B cell (primary cell): ENCODE measurements at regions not wholly inside any gene's neighbourhood (a gene's known extent, or its start where the extent isn't known, plus 50 kb on each side); places are given as distances from the start of the nearest gene placed in this dataset.

Experiments used
- ATAC-seq: fragments of 200-7000 bp; cut with Tn5 transposase; one replicate; pipeline ENCODE4 v1.10.0; 2021; ENCODE audit warnings: low read depth, mild to moderate bottlenecking, moderate number of reproducible peaks, moderate library complexity
- CTCF ChIA-PET: fragments of 350-600 bp; sonication (Branson Sonifier 250); formaldehyde crosslinking; loops from one replicate; lab custom pipeline; 2021; ENCODE audit warnings: antibody characterized with exemption, inconsistent platforms; lab: Charles Lee
- POLR2A ChIA-PET: fragments of 350-600 bp; sonication (Branson Sonifier 250); formaldehyde crosslinking; loops from one replicate; lab custom pipeline; 2021; ENCODE audit warnings: antibody characterized with exemption; lab: Charles Lee
- DNase-seq: peaks from one replicate; pipeline ENCODE4 v3.0.0; 2013
- H2AFZ ChIP-seq: 2 replicates; pipeline ENCODE4 v1.6.1; 2012; ENCODE audit warnings: mild to moderate bottlenecking, low read depth, low read length; ENCODE audit not compliant: insufficient read depth, poor library complexity, severe bottlenecking
- H3K27ac ChIP-seq, 2 donors: 1 replicate in 1 of 2; 2 replicates in 1 of 2; pipeline ENCODE4 v1.5.1; 2012 to 2013; ENCODE audit warnings: low read length in 2 of 2, mild to moderate bottlenecking in 2 of 2, moderate library complexity in 1 of 2
- H3K27me3 ChIP-seq, 4 experiments: fragments of 200-600 bp in 1 of 4; sonication (generic) in 1 of 4; replicated peaks in 1 of 4; 1 replicate in 2 of 4; 2 replicates in 2 of 4; pipeline versions ENCODE4 v1.6.1 to v1.7.0; 2013 to 2016; ENCODE audit warnings: low read length in 3 of 4, mild to moderate bottlenecking in 2 of 4, mixed read lengths in 1 of 4, moderate library complexity in 1 of 4; ENCODE audit not compliant: insufficient read depth in 4 of 4, control insufficient read depth in 3 of 4; ENCODE audit errors: control extremely low read depth in 1 of 4
- H3K36me3 ChIP-seq, 2 experiments: replicated peaks in 1 of 2; 1 replicate in 1 of 2; 2 replicates in 1 of 2; pipeline versions ENCODE4 v1.6.1 to v1.7.1; 2013; ENCODE audit warnings: low read length in 1 of 2; ENCODE audit not compliant: insufficient read depth in 2 of 2, control insufficient read depth in 1 of 2; ENCODE audit errors: control extremely low read depth in 1 of 2, extremely low read depth in 1 of 2
- H3K4me1 ChIP-seq, 2 donors: fragments of 200-600 bp in 1 of 2; sonication (generic) in 1 of 2; 1 replicate in 1 of 2; 2 replicates in 1 of 2; pipeline versions ENCODE4 v1.5.1 to v1.6.1; 2013 to 2017; ENCODE audit warnings: low read length in 2 of 2; ENCODE audit not compliant: control insufficient read depth in 2 of 2, insufficient read depth in 2 of 2
- H3K4me2 ChIP-seq: replicated peaks from 2 replicates; pipeline ENCODE3; 2012; ENCODE audit warnings: mild to moderate bottlenecking, low read depth, low read length; ENCODE audit not compliant: poor library complexity, severe bottlenecking
- H3K4me3 ChIP-seq, 5 experiments: fragments of 200-600 bp in 1 of 5; sonication (generic) in 1 of 5; 1 replicate in 3 of 5; 2 replicates in 2 of 5; pipeline versions ENCODE4 v1.5.1 to v1.7.0; 2011 to 2016; ENCODE audit warnings: low read length in 4 of 5, mild to moderate bottlenecking in 4 of 5, low read depth in 2 of 5, control low read depth in 1 of 5, moderate library complexity in 1 of 5; ENCODE audit not compliant: insufficient read depth in 1 of 5; ENCODE audit errors: control extremely low read depth in 1 of 5, extremely low read depth in 1 of 5
- H3K79me2 ChIP-seq: fragments of 200-600 bp; sonication (generic); one replicate; pipeline ENCODE4 v1.6.0; 2016; ENCODE audit warnings: low read length; ENCODE audit not compliant: control insufficient read depth, insufficient read depth
- H3K9ac ChIP-seq: fragments of 200-600 bp; sonication (generic); 2 replicates; pipeline ENCODE4 v1.6.1; 2017; ENCODE audit warnings: mild to moderate bottlenecking, low read length, moderate library complexity
- H3K9me3 ChIP-seq, 3 donors: one replicate each; pipeline versions ENCODE4 v1.6.1 to v1.7.1; 2013; ENCODE audit warnings: low read length in 2 of 3; ENCODE audit not compliant: control insufficient read depth in 2 of 3, insufficient read depth in 1 of 3; ENCODE audit errors: control extremely low read depth in 1 of 3
- H4K20me1 ChIP-seq: 2 replicates; pipeline ENCODE4 v1.6.0; 2012; ENCODE audit warnings: mild to moderate bottlenecking, low read length; ENCODE audit not compliant: insufficient read depth, control insufficient read depth, poor library complexity, severe bottlenecking
- H3K27ac Mint-ChIP-seq: one replicate; pipeline ENCODE4 v1.8.0; 2021; ENCODE audit warnings: mixed read lengths
- H3K27me3 Mint-ChIP-seq: one replicate; pipeline ENCODE4 v1.8.0; 2021; ENCODE audit warnings: mixed read lengths
- H3K4me1 Mint-ChIP-seq: one replicate; pipeline ENCODE4 v1.8.0; 2021; ENCODE audit warnings: mixed read lengths
- H3K4me3 Mint-ChIP-seq: one replicate; pipeline ENCODE4 v1.8.0; 2021; ENCODE audit warnings: mixed read lengths
- H3K9me3 Mint-ChIP-seq: one replicate; pipeline ENCODE4 v1.8.0; 2022; ENCODE audit warnings: mixed read lengths; ENCODE audit not compliant: insufficient read depth
- EZH2 ChIP-seq: IDR thresholded peaks from 2 replicates; pipeline ENCODE4 v1.6.1; 2012; ENCODE audit warnings: borderline replicate concordance, low read depth, mild to moderate bottlenecking, moderate library complexity, low read length; ENCODE audit not compliant: insufficient read depth, poor library complexity, severe bottlenecking
- WGBS: methylation state at CpG from one replicate; pipeline ENCODE4 v1.1.5; 2013; ENCODE audit warnings: missing lambda C conversion rate; ENCODE audit not compliant: insufficient coverage; 5-methylcytosine and 5-hydroxymethylcytosine counted together
- intact Hi-C: fragments of 100-400 bp; cut with micrococcal nuclease; formaldehyde crosslinking; loops from one replicate; pipeline ENCODE4 v1.10.0; 2022
- TF ChIP-seq, protein P1 (sequence below): fragments of 200-600 bp; IDR thresholded peaks from one replicate; pipeline ENCODE4 v1.8.0; 2022; ENCODE audit warnings: antibody characterized with exemption, mild to moderate bottlenecking

DNA sequence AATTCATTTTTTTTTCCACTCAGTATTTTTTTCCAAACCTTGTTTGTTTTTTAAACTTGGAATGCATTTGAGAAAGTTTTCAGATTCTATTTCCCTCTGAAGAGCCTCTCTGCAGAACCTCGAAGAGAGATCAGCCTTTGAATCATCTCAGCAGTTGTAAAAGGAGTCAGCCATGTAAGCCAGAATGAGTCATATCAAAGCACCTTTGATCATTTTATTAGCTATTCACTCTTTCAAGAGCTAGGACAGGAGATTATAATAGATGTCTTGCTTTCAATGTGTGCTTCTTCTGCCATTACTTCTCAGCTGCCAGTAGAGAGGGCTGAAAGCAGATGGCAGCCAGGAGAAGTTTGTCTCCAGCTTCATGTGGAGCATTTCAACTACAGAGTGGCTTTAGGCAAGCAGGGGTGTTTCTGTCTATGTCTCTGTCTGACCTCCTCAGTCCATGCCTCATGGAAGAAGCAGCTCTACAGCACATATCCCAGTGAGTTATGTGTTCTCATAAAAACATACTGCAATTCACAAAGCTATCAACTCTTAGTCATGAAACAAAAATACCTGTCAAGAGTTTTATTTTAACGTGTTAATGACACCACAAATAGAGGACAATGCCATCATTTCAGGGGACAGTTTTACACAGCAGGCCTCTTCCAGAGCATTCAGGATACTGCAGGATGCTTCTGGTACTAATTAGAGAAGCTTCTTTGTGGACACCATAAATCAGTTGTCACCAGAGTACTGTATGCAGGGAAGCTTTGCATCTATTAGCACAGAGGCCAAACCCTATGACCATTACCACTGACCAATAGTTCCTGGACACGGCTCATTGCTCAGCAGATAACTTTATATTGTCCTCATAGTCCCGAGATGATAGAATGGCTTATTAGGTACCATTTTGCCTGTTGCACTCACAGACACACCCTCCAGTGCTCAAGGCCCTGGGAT lies 94.3 kb downstream of the NHLRC3 start:
- Mint-ChIP-seq H3K27me3 (peaks cover 15% of the 10 kb centered on the region), H3K27ac (no peak overlapping the region), H3K4me1 (no peaks in the 10 kb centered on the region), H3K4me3 (no peak overlapping the region), H3K9me3 (no peaks in the 10 kb centered on the region)
- no peaks in the 10 kb centered on the region for H3K79me2 ChIP-seq
- no peak overlapping the region for H3K9ac ChIP-seq
- H3K4me2 ChIP-seq: no peak overlapping the region
- H2AFZ ChIP-seq: no peak overlapping the region
- intact Hi-C loops: no loop called here
- ChIA-PET POLR2A (no interaction called here), CTCF (interaction anchor here (0.6 kb wide), 1 partner anchor 479 kb away, joined by 3 read pairs; no protein-coding TSS in a partner anchor)
- no peak overlapping the region for H3K4me3 ChIP-seq
- no peaks in the 10 kb centered on the region for H3K4me1 ChIP-seq
- peaks cover 0 to 1% (median 0%) of the 10 kb centered on the region in 3 donors for H3K9me3 ChIP-seq
- no peaks in the 10 kb centered on the region for H3K36me3 ChIP-seq
- ATAC-seq (no peak), DNase-seq (no peak)
- TF ChIP-seq EZH2: no peak
- TF ChIP-seq, protein P1, sequence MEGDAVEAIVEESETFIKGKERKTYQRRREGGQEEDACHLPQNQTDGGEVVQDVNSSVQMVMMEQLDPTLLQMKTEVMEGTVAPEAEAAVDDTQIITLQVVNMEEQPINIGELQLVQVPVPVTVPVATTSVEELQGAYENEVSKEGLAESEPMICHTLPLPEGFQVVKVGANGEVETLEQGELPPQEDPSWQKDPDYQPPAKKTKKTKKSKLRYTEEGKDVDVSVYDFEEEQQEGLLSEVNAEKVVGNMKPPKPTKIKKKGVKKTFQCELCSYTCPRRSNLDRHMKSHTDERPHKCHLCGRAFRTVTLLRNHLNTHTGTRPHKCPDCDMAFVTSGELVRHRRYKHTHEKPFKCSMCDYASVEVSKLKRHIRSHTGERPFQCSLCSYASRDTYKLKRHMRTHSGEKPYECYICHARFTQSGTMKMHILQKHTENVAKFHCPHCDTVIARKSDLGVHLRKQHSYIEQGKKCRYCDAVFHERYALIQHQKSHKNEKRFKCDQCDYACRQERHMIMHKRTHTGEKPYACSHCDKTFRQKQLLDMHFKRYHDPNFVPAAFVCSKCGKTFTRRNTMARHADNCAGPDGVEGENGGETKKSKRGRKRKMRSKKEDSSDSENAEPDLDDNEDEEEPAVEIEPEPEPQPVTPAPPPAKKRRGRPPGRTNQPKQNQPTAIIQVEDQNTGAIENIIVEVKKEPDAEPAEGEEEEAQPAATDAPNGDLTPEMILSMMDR: no peak
- no peak overlapping the region for H3K27ac ChIP-seq
- no peaks in the 10 kb centered on the region for H4K20me1 ChIP-seq
- H3K27me3 ChIP-seq: peaks cover 0 to 3% (median 0%) of the 10 kb centered on the region in 4 experiments
- WGBS: 88% methylated on average over 2 of the region's 4 CpGs

DNA sequence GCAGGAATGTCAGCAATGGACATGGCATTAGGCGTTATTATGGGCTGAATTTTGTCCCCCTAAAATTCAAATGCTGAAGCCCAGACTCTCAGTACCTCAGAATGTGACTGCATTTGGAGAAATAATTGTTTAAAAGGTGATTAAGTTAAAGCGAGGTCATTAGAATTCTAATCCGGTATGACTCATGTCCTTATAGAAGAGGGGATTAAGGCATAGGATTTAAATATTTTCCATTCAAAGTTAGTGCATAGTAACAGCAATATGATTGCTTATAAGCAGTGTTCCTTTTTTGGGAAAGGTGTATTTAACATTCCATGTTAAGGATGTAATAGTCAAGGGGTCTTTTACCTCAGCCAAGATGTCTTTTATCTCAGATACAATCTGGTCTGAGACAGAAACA lies 95.5 kb downstream of the NHLRC3 start:
- ChIA-PET POLR2A (no interaction called here), CTCF (no interaction called here)
- no CpG with 5 or more reads among the region's 3 CpGs for WGBS
- no peak overlapping the region for H3K4me3 ChIP-seq
- H3K9ac ChIP-seq: no peak overlapping the region
- no peak for TF ChIP-seq EZH2
- TF ChIP-seq, protein P1: no peak
- intact Hi-C loops: no loop called here
- no peak overlapping the region for H3K4me2 ChIP-seq
- no peak overlapping the region for H3K27ac Mint-ChIP-seq
- H3K27me3 Mint-ChIP-seq: peaks cover 15% of the 10 kb centered on the region
- no peaks in the 10 kb centered on the region for H3K4me1 ChIP-seq
- peaks cover 0 to 1% (median 0%) of the 10 kb centered on the region in 3 donors for H3K9me3 ChIP-seq
- no peaks in the 10 kb centered on the region for H3K4me1 Mint-ChIP-seq
- no peaks in the 10 kb centered on the region for H4K20me1 ChIP-seq
- no peaks in the 10 kb centered on the region for H3K36me3 ChIP-seq
- ATAC-seq (no peak), DNase-seq (no peak)
- H3K27me3 ChIP-seq: peaks cover 0 to 3% (median 0%) of the 10 kb centered on the region in 4 experiments
- no peaks in the 10 kb centered on the region for H3K79me2 ChIP-seq
- H3K9me3 Mint-ChIP-seq: no peaks in the 10 kb centered on the region
- H3K4me3 Mint-ChIP-seq: no peak overlapping the region
- H3K27ac ChIP-seq: no peak overlapping the region
- H2AFZ ChIP-seq: no peak overlapping the region
